ENCODE measurements at regions not wholly inside any gene's neighbourhood (a gene's known extent, or its start where the extent isn't known, plus 50 kb on each side); places are given as distances from the start of the nearest gene placed in this dataset.

GRCh38 chr20:60298647-60299046 is 340.4 kb downstream of the CDH26 start:
- no peaks in the 10 kb centered on the region for H3K27me3 ChIP-seq (ENCODE audit: insufficient read depth, poor library complexity, severe bottlenecking)
- TF ChIP-seq, protein P1, sequence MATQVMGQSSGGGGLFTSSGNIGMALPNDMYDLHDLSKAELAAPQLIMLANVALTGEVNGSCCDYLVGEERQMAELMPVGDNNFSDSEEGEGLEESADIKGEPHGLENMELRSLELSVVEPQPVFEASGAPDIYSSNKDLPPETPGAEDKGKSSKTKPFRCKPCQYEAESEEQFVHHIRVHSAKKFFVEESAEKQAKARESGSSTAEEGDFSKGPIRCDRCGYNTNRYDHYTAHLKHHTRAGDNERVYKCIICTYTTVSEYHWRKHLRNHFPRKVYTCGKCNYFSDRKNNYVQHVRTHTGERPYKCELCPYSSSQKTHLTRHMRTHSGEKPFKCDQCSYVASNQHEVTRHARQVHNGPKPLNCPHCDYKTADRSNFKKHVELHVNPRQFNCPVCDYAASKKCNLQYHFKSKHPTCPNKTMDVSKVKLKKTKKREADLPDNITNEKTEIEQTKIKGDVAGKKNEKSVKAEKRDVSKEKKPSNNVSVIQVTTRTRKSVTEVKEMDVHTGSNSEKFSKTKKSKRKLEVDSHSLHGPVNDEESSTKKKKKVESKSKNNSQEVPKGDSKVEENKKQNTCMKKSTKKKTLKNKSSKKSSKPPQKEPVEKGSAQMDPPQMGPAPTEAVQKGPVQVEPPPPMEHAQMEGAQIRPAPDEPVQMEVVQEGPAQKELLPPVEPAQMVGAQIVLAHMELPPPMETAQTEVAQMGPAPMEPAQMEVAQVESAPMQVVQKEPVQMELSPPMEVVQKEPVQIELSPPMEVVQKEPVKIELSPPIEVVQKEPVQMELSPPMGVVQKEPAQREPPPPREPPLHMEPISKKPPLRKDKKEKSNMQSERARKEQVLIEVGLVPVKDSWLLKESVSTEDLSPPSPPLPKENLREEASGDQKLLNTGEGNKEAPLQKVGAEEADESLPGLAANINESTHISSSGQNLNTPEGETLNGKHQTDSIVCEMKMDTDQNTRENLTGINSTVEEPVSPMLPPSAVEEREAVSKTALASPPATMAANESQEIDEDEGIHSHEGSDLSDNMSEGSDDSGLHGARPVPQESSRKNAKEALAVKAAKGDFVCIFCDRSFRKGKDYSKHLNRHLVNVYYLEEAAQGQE (IDR thresholded peaks at IDR 0.05; ENCODE audit: insufficient replicate concordance, low read depth) = no peak
- no peak for TF ChIP-seq SPI1 (IDR thresholded peaks at IDR 0.05; ENCODE audit: borderline replicate concordance, low read depth)
- no peak for TF ChIP-seq GABPA (IDR thresholded peaks at IDR 0.05; ENCODE audit: low read depth)
- no peak for TF ChIP-seq POLR2AphosphoS5 (IDR thresholded peaks at IDR 0.05; ENCODE audit: low read depth)
- TF ChIP-seq CTCF (IDR thresholded peaks at IDR 0.05; ENCODE audit: insufficient read depth, low read length) = no peak
- no peak overlapping the region for H3K27ac ChIP-seq (replicated peaks)
- no peak overlapping the region for H3K4me3 ChIP-seq (replicated peaks; ENCODE audit: insufficient read depth, low read length)
- DNase-seq (ENCODE audit: low read depth in 1 of 2, low spot score in 1 of 2) = no peak

DNA sequence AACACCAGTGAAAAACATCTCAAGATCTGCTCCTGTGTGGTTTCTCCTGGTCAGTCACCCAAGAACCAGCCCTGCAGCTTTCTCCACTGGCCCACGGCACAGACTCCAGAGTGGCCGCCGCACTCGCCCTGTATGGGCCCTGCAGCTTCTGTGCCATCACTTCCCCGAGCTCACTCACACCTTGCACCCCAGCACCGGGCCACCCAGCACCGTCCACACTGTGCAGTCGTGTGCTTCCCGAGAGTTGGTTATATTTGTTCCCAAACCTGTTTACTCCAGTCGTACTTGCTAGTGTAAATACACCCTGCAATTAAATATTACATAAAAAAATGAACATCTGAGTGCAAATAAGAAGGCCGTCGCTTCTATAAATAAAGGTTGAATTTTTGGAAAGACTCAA is 341.7 kb downstream of the CDH26 start:
- TF ChIP-seq GABPA (IDR thresholded peaks at IDR 0.05; ENCODE audit: low read depth) = no peak
- TF ChIP-seq CTCF (IDR thresholded peaks at IDR 0.05; ENCODE audit: insufficient read depth, low read length) = no peak
- no peak for TF ChIP-seq POLR2AphosphoS5 (IDR thresholded peaks at IDR 0.05; ENCODE audit: low read depth)
- no peak for TF ChIP-seq SPI1 (IDR thresholded peaks at IDR 0.05; ENCODE audit: borderline replicate concordance, low read depth)
- TF ChIP-seq, protein P1 (IDR thresholded peaks at IDR 0.05; ENCODE audit: insufficient replicate concordance, low read depth) = no peak
- H3K27me3 ChIP-seq (ENCODE audit: insufficient read depth, poor library complexity, severe bottlenecking) = no peaks in the 10 kb centered on the region
- H3K4me3 ChIP-seq (replicated peaks; ENCODE audit: insufficient read depth, low read length) = no peak overlapping the region
- DNase-seq (ENCODE audit: low read depth in 1 of 2, low spot score in 1 of 2) = no peak
- no peak overlapping the region for H3K27ac ChIP-seq (replicated peaks)

- H3K27ac ChIP-seq (replicated peaks) = no peak overlapping the region
- no peak for TF ChIP-seq SPI1 (IDR thresholded peaks at IDR 0.05; ENCODE audit: borderline replicate concordance, low read depth)
- TF ChIP-seq GABPA (IDR thresholded peaks at IDR 0.05; ENCODE audit: low read depth) = no peak
- TF ChIP-seq, protein P1 (IDR thresholded peaks at IDR 0.05; ENCODE audit: insufficient replicate concordance, low read depth) = no peak
- TF ChIP-seq CTCF (IDR thresholded peaks at IDR 0.05; ENCODE audit: insufficient read depth, low read length) = no peak
- TF ChIP-seq POLR2AphosphoS5 (IDR thresholded peaks at IDR 0.05; ENCODE audit: low read depth) = no peak
- H3K27me3 ChIP-seq (ENCODE audit: insufficient read depth, poor library complexity, severe bottlenecking) = no peaks in the 10 kb centered on the region
- DNase-seq (ENCODE audit: low read depth in 1 of 2, low spot score in 1 of 2) = no peak
- H3K4me3 ChIP-seq (replicated peaks; ENCODE audit: insufficient read depth, low read length) = no peak overlapping the region
Measured at GRCh38 chr20:60300374-60300773, 342.2 kb downstream of the CDH26 start.

Data from HL-60 (cell line).